Prostate gland (tissue), 2 donors: ENCODE measurements at regions not wholly inside any gene's neighbourhood (a gene's known extent, or its start where the extent isn't known, plus 50 kb on each side); places are given as distances from the start of the nearest gene placed in this dataset.

Experiments used
- DNase-seq: peaks from one replicate; pipeline ENCODE4 v3.0.0-alpha.2; 2019; ENCODE audit warnings: low spot score
- H3K27ac ChIP-seq, 2 donors: fragments of 200-600 bp; sonication (generic); 2 replicates each; pipeline ENCODE4 v1.5.1; 2017 to 2019
- H3K27me3 ChIP-seq: fragments of 200-600 bp; sonication (generic); replicated peaks from 2 replicates; pipeline ENCODE4 v1.5.1; 2019; ENCODE audit not compliant: insufficient read depth
- H3K36me3 ChIP-seq, 2 donors: fragments of 200-600 bp; sonication (generic); 1 replicate in 1 of 2; 2 replicates in 1 of 2; pipeline versions ENCODE4 v1.5.1 to v1.8.1; 2017 to 2019
- H3K4me1 ChIP-seq: fragments of 200-600 bp; sonication (generic); replicated peaks from 2 replicates; pipeline ENCODE4 v1.5.1; 2019
- H3K4me3 ChIP-seq, 2 donors: fragments of 200-600 bp; sonication (generic); 2 replicates each; pipeline ENCODE4 v1.5.1; 2017 to 2019
- H3K9me3 ChIP-seq: fragments of 200-600 bp; sonication (generic); 2 replicates; pipeline ENCODE4 v1.5.1; 2017
- POLR2A ChIP-seq: fragments of 450-650 bp; IDR thresholded peaks from one replicate; pipeline ENCODE4 v1.6.1; 2016; ENCODE audit warnings: antibody characterized with exemption, mild to moderate bottlenecking
- POLR2AphosphoS5 ChIP-seq: sonication (generic); formaldehyde crosslinking; IDR thresholded peaks from one replicate; pipeline ENCODE4 v1.6.1; 2017; ENCODE audit warnings: antibody characterized with exemption
- WGBS: methylation state at CpG from one replicate; pipeline ENCODE4 v1.1.5; 2018; 5-methylcytosine and 5-hydroxymethylcytosine counted together
- intact Hi-C: fragments of 100-400 bp; cut with DNase I; formaldehyde crosslinking; loops from one replicate; pipeline ENCODE4 v1.14.2; 2022
- TF ChIP-seq, protein P1 (sequence below), 4 experiments: fragments of 200-600 bp in 2 of 4; fragments of 450-650 bp in 2 of 4; sonication (generic) in 2 of 4; IDR thresholded peaks; 1 replicate in 3 of 4; 2 replicates in 1 of 4; pipeline ENCODE4 v1.5.1; 2016 to 2019; ENCODE audit warnings: antibody characterized with exemption in 4 of 4, mild to moderate bottlenecking in 2 of 4, moderate library complexity in 2 of 4

DNA sequence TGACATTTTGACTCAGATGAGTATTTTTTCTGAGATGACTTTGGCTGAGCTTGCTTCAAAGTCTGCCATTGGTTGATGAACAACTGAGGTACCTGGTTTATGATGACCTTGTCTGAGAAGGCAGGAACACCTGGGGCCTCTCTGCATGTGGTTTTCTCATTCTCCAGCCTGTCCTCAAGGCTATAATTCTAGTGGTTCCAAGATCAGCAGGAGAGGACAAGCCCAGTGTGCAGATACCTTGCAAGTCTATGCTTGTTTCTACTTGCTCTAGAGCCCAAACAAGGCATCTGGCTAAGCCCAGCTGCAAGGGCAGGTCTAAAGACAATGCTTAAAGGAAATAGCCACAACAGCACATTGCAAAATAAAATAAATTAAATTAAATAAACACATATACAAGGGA lies 1100.0 kb downstream of the NLGN4Y start:
- Histone ChIP-seq H3K27me3 (no peaks in the 10 kb centered on the region), H3K27ac (no peak overlapping the region), H3K9me3 (no peaks in the 10 kb centered on the region), H3K4me1 (no peaks in the 10 kb centered on the region), H3K4me3 (no peak overlapping the region), H3K36me3 (no peaks in the 10 kb centered on the region)
- intact Hi-C loops, result no loop called here
- TF ChIP-seq POLR2A (no peak), POLR2AphosphoS5 (no peak)
- TF ChIP-seq, protein P1, sequence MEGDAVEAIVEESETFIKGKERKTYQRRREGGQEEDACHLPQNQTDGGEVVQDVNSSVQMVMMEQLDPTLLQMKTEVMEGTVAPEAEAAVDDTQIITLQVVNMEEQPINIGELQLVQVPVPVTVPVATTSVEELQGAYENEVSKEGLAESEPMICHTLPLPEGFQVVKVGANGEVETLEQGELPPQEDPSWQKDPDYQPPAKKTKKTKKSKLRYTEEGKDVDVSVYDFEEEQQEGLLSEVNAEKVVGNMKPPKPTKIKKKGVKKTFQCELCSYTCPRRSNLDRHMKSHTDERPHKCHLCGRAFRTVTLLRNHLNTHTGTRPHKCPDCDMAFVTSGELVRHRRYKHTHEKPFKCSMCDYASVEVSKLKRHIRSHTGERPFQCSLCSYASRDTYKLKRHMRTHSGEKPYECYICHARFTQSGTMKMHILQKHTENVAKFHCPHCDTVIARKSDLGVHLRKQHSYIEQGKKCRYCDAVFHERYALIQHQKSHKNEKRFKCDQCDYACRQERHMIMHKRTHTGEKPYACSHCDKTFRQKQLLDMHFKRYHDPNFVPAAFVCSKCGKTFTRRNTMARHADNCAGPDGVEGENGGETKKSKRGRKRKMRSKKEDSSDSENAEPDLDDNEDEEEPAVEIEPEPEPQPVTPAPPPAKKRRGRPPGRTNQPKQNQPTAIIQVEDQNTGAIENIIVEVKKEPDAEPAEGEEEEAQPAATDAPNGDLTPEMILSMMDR (IDR thresholded peaks at IDR 0.05), result no peak
- DNase-seq, result no peak

DNA sequence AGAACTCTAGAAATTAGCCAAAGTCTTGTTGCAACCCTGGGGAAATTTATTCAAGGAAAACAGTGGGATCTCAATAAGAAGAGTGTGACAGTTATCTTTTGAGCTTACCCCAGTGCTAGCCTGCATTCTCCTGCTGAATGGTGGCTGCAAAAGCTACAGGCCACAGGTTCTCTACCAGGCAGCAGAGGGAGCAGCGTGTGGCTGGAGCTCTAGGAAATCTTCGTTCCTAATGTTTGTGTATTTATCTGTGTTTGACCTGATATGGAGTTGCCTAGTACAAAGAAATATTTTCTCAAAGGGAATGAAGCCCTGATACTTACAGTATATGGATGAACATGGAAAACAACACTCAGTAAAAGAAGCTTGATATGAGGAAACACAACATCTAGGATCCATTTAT lies 1100.6 kb downstream of the NLGN4Y start:
- H3K9me3 ChIP-seq, result no peaks in the 10 kb centered on the region
- TF ChIP-seq POLR2AphosphoS5 (no peak), POLR2A (no peak)
- TF ChIP-seq, protein P1 (IDR thresholded peaks at IDR 0.05), result no peak
- 32% methylated on average over 2 of the region's 2 CpGs for WGBS
- intact Hi-C loops, result no loop called here
- no peaks in the 10 kb centered on the region for H3K36me3 ChIP-seq
- no peak overlapping the region for H3K4me3 ChIP-seq
- no peaks in the 10 kb centered on the region for H3K27me3 ChIP-seq
- no peaks in the 10 kb centered on the region for H3K4me1 ChIP-seq
- H3K27ac ChIP-seq, result no peak overlapping the region
- DNase-seq, result no peak

DNA sequence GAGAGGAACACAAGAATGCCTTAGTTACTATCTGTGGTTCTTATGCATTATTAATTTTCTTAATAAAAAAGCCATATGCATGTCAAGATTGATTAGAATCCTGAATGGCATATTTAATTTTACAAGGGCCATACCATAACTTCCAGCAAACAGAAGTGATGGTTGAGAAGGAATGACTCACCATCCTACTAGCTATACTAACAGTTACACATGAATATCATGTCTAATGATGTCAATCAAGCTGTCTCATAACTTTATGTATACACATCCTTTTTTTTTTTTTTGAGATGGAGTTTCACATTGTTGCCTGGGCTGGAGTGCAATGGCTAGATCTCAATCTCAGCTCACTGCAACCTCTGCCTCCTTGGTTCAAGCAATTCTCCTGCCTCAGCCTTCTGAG lies 1123.9 kb downstream of the NLGN4Y start:
- Histone ChIP-seq H3K27ac (no peak overlapping the region), H3K9me3 (no peaks in the 10 kb centered on the region), H3K36me3 (no peaks in the 10 kb centered on the region), H3K4me1 (no peaks in the 10 kb centered on the region), H3K4me3 (no peak overlapping the region), H3K27me3 (no peaks in the 10 kb centered on the region)
- no peak for DNase-seq
- TF ChIP-seq POLR2A (no peak), POLR2AphosphoS5 (no peak)
- TF ChIP-seq, protein P1 (IDR thresholded peaks at IDR 0.05), result no peak
- intact Hi-C loops, result no loop called here

DNA sequence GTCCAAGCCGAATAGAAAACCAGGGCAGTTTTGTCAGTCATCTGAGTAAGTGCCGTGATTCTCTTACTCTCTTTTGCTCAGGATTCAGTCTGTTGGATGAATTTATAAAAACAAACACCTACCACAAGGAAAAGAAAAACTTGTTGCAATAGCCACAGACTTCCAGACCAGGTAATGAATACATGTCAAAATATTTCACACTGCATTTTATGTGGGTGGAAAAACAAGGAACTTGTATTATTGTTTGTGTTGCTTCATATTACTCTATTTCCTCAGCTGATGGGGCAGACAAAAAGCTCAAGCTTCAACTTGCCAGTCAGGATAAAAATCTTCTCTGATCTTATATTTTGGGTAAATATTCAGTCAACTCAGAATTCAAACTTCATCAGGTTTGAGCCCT lies 1125.7 kb downstream of the NLGN4Y start:
- WGBS, result 70% methylated on average over 2 of the region's 2 CpGs
- intact Hi-C loops, result no loop called here

DNA sequence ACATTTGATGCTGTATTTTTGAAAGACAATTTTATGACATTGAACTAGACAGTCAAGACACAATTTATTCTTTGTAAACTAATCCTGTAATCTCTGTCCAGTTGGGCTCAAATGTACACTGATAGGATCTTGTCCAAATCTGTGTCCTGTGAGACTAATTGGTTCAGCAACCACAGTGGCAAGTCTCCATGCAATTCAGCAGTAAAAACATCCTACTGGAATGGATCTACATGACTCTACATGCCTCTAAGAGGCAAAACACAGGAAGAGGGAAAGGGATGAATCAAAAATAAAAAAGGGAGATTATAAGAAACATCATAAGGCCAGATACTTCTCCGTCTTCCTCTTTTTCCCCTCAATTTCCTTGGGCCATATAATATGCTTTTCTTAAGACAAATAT lies 1164.2 kb downstream of the NLGN4Y start:
- TF ChIP-seq POLR2A (no peak), POLR2AphosphoS5 (no peak)
- TF ChIP-seq, protein P1 (IDR thresholded peaks at IDR 0.05), result no peak

More for the DNA sequence above, 1125.7 kb downstream of the NLGN4Y start:
- Histone ChIP-seq H3K27ac (no peak overlapping the region), H3K27me3 (no peaks in the 10 kb centered on the region), H3K4me1 (no peaks in the 10 kb centered on the region), H3K9me3 (no peaks in the 10 kb centered on the region), H3K4me3 (no peak overlapping the region), H3K36me3 (no peaks in the 10 kb centered on the region)
- TF ChIP-seq POLR2A (no peak), POLR2AphosphoS5 (no peak)
- TF ChIP-seq, protein P1 (IDR thresholded peaks at IDR 0.05), result no peak
- no peak for DNase-seq

More for the DNA sequence above, 1164.2 kb downstream of the NLGN4Y start:
- H3K4me1 ChIP-seq, result no peaks in the 10 kb centered on the region
- intact Hi-C loops, result no loop called here
- no peak overlapping the region for H3K27ac ChIP-seq
- H3K4me3 ChIP-seq, result no peak overlapping the region
- 14% methylated on average over 1 of the region's 1 CpG for WGBS
- H3K27me3 ChIP-seq, result no peaks in the 10 kb centered on the region
- no peaks in the 10 kb centered on the region for H3K36me3 ChIP-seq
- DNase-seq, result no peak
- no peaks in the 10 kb centered on the region for H3K9me3 ChIP-seq
